Astrocyte of the cerebellum (primary cell): ENCODE measurements at regions not wholly inside any gene's neighbourhood (a gene's known extent, or its start where the extent isn't known, plus 50 kb on each side); places are given as distances from the start of the nearest gene placed in this dataset.

Experiments used
- DNase-seq: peaks from one replicate; pipeline ENCODE4 v3.0.0-alpha.2; 2011; ENCODE audit warnings: low read depth
- H3K4me3 ChIP-seq: 2 replicates; pipeline ENCODE4 v1.5.1; 2011; ENCODE audit warnings: mild to moderate bottlenecking, low read depth, low read length, moderate library complexity
- in situ Hi-C: cut with HindIII; loops from 2 replicates; pipeline ENCODE4 v1.10.0; 2017; ENCODE audit warnings: low sequenced_read_pairs
- TF ChIP-seq, protein P1 (sequence below): IDR thresholded peaks from 2 replicates; pipeline ENCODE4 v1.5.1; 2012; ENCODE audit warnings: low read length, low read depth, moderate library complexity, mild to moderate bottlenecking; ENCODE audit errors: missing control alignments

DNA sequence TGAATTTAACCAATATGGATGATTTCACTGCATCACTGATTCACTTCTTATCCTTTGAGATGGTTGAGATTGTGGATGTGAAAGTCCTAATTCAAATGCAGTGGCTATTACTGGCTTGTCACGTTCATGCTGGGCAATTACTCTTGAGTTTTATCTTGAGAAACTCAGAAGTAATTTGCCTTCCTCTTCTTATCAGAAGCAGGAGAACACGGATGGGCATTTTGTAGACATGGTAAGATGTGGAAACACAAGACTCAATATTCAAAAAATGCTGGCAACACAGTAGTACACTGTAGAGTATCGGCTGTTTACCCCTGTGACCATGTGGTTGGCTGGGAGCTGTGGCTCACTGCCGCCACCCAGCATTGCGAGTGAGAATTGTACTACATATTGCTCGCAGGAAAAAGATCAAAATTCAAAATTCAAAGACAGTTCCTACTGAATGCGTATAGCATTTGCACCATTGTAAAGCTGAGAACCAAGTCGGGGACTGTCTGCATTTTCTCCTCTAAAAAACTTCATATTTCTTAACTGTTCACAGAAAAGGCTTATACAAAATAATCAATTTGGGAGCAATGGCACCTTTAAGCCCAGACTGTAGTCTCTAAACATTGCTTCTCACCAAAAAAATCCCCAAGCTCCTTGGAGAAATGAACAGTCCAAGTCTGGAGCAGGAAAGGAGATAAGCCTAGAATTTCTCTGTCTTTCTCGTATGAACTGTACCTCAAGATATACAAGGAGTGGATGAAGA lies 61.9 kb upstream of the ELOVL5 start:
- TF ChIP-seq, protein P1, sequence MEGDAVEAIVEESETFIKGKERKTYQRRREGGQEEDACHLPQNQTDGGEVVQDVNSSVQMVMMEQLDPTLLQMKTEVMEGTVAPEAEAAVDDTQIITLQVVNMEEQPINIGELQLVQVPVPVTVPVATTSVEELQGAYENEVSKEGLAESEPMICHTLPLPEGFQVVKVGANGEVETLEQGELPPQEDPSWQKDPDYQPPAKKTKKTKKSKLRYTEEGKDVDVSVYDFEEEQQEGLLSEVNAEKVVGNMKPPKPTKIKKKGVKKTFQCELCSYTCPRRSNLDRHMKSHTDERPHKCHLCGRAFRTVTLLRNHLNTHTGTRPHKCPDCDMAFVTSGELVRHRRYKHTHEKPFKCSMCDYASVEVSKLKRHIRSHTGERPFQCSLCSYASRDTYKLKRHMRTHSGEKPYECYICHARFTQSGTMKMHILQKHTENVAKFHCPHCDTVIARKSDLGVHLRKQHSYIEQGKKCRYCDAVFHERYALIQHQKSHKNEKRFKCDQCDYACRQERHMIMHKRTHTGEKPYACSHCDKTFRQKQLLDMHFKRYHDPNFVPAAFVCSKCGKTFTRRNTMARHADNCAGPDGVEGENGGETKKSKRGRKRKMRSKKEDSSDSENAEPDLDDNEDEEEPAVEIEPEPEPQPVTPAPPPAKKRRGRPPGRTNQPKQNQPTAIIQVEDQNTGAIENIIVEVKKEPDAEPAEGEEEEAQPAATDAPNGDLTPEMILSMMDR: peak; percentile 52
- H3K4me3 ChIP-seq: no peak overlapping the region
- in situ Hi-C loops: no loop called here
- no peak for DNase-seq

DNA sequence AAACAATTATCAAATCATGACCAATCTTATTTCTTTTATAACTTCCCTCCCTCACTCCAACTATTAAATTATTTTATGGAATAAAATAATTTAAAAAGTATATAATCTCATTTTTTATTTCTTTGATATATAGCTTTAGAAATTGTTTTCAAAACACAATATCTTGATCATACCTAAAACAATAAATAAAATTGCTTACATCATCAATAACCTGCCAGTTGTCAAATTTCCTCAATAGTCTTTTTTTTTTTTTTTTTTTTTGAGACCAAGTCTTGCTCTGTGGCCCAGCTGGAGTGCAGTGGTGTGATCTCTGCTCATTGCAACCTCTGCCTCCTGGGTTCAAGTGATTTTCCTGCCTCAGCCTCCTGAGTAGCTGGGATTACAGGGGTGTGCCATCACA lies 60.1 kb upstream of the ELOVL5 start:
- TF ChIP-seq, protein P1: no peak
- in situ Hi-C loops: no loop called here
- H3K4me3 ChIP-seq: no peak overlapping the region
- DNase-seq: no peak

DNA sequence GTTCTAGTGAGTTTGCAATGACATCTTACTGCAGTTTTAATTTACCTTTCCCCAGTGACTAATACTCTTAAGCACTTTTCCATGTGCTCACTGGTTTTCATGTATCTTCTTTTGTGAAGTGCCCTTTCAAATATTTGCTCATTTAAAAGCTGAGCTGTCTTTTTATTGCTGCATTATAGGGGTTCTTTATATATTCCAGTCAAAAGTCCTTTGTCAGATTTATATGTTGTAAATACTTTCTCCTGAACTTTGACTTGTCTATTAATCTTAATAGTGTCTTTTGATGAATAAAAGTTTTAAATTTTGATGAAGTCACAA lies 50.2 kb upstream of the ELOVL5 start:
- no peak overlapping the region for H3K4me3 ChIP-seq
- TF ChIP-seq, protein P1: no peak
- in situ Hi-C loops: no loop called here
- no peak for DNase-seq

DNA sequence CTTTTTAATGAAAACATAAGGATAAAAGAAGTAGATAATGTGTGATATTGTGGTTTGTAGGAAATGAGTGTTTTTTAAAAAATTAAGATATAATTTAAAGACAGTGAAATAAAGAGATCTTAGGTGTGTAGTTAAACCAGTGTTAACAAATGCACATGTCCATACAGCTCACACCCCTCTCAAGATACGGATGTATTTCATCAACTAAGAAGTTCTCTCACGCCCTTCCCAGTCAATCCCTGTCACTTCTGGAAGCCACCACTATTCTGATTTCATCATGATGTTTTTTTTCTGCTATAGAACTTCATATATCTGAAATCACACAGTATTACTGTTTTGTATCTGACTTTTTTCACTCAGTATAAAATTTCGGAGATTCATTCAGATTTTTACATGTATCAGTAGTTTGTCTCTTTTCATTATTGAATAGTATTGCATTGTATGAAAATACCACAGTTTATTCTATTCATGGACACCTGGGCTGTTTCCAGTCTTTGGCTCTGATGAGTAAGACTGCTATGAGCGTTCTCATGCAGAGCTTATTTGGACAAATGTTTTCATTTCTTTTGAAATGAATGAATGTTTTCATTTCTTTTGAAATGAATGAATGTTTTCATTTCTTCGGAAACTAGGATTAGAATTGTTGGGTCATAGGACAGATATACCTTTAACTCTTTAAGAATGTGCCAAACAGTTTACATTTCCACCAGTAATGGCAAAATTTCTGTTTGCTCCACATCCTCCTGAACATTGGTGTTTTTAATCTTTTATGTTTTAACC lies 49.7 kb upstream of the ELOVL5 start:
- in situ Hi-C loops: no loop called here
- H3K4me3 ChIP-seq: no peak overlapping the region
- TF ChIP-seq, protein P1: no peak
- DNase-seq: peak; percentile 28
